HG02642 (cell line): ENCODE measurements at regions not wholly inside any gene's neighbourhood (a gene's known extent, or its start where the extent isn't known, plus 50 kb on each side); places are given as distances from the start of the nearest gene placed in this dataset.

ENCODE experiments used
- ATAC-seq: cut with Tn5 transposase; IDR thresholded peaks from one replicate; pipeline ENCODE4 v1.9.1; 2021; ENCODE audit warnings: mild to moderate bottlenecking; ENCODE audit not compliant: unreplicated experiment, poor library complexity

DNA sequence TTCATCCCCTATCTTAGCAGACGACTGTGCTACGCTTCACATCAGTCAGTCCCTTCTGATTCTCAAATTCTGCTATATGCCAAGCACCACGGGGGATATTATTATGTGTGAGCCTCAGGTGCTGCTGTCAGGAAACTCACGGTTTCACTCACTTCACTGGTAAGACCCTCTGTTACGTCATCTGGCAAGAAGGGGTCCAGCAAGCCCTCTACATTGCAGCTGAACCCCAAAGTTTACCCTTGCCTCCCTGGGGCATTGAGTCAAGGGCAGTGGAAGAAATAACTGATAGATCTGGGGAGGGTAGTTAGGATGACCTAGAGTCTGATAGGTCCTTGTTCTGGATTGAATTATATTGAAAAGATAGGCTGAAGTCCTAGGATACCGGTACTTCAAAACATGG is 237.4 kb downstream of the RRAGC start:
- ATAC-seq = no peak

DNA sequence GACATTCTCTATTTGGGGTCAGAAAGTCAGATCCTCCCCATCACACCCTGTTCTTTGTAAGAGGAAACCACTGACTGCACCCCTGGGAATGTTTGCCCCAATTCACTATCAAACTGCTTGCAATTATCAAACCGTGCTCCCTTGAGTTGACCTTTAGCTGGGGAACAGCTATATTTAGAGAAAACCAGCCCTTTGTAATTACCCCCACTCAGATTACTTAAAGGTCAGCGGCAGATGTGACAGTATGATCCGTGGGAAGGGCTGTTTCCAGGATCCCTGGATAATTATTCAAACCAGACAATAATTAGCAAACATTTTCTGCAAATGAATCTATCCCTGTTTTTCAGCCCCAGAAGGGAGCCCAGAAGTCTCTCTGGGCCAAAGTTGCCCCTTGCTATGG is 242.7 kb downstream of the RRAGC start:
- no peak for ATAC-seq

DNA sequence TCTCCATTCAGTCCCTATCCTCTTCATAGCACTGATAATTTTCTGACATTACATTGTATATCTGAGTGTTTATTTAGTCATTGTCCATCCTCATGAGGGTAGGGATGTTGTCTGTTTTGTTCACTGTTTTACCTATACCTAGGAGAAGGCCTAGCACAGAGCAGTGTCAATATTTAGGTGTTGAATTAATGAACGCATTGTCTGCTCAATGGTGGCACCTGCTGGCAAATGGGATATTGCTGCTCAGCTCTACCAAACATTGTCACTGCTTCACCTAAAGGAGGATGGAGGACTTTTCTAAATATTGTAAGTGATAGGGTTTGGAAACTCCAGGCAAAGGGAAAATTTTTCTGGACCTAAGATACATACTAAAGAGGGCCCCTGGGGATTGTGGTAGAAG is 243.9 kb downstream of the RRAGC start:
- ATAC-seq = no peak

DNA sequence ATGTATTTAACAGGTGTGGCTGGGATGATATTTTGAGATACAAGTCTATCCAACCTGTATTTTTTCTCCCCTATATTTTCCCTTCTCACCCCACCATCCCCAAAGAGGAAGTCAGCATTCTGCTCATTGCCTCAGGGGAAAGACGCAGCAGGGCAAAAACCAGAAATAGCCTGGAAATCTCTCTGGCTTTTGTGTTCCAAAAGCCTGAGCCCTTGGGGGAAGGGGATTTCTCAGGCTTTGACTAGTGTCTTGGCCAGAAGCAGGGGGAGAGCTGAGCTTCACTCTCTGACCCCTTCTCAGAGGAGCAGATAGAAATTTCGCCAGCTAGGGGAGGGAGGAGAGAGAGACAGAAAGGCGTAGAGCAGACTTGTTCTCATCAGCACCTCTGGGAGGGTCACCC is 244.7 kb downstream of the RRAGC start:
- ATAC-seq = no peak

DNA sequence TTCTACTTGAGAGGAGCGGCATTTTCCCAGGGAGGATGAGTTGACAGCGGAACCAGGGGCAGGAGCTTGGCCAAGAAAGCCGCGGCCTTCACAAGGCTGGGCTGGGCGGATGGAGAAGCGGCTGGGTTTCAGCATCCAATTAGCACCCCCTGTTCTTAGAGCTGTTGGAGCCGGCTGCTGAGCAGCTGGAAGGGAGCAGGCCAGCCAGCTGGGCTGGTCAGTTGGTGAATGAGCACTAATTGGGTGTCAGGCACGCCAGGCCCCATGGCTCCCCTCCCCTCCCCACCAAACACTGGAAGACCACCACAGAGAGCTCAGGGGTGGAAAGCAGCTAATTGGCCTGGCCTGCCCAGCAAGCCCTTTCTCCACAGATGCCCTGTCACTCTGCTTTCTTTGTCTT is 245.6 kb downstream of the RRAGC start:
- ATAC-seq = no peak

DNA sequence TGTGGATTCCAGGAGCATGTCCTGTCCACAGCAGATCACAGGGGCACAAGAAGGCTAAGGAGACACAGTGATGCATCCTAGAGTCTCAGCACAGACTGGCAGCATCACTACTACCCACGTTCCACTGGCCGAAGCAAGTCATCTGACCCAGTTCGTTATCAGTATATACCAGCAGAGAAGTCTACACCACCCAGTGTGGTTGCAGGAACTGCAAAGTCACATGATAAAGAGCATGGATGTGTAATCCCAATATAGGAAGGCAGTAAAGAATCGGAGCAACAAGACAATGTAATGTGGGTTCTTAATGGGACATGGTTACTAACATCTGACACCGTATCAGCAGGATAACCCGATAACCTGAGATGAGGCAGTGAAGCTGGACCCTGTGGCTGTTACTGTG is 246.6 kb downstream of the RRAGC start:
- ATAC-seq = no peak

DNA sequence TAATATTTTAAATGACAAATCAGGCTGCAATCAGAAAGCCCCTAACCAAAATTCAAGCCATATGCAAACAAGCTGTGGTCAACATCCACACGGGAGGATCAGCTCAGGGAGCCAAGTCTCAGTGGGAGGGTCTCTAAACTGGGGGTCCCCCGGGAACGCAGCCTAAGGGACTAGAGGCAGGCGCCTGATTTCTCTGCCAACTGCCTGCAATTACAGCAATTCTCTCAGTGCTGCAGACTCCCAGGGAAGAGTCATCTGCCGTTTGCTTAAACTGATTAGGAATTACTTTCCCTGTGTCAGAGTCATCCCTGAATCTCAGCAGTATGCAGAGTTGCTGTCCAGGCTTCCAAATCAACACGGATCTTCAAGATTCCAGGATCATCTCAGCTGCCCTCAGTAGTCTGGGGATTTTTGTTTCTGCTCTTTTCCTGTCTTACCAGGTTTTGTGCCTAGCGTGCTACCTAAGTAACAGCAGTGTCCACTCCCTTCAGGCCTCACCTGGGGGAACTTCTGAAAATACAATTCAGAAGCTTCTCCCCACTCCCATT is 247.8 kb downstream of the RRAGC start:
- no peak for ATAC-seq

DNA sequence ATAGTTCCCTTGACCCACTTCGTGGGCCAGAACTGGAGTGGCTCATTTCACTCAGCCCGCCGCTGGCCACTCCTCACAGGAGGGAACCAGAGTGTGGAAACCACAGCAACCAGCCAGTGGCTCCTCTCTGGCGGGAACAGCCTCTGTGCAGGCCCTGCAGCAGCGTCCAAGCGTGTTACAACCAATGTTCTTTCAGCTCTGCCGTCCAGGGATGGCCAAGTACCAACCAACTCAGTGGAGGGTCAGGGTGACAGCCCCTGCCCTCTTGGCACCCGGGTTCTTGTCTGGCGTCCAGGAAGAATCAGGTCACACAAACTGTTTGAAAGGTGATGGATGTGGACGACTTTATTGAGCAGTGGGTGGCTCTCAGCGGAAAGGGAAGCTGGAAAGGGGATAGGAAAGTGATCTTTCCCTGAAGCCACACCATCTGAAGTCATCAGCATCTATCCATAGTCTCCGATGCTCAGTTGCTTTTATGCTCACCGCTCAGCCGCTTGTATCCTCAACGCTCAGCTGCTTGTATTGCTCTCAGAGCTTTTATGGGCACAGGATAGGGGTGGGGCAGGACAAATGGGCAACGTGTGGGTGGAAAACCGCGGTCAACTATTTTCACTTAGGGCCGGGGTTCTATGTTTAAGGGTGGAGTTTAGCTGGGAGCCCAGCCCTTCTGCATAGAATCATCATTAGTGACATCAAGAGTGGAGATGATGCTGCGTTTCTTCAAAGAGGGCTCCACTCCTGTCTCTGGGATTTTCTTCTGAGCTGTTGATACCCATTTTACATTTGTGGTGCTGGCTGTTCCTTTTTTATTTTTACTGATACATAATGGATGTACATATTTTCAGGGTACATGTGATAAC is 250.2 kb downstream of the RRAGC start:
- no peak for ATAC-seq

DNA sequence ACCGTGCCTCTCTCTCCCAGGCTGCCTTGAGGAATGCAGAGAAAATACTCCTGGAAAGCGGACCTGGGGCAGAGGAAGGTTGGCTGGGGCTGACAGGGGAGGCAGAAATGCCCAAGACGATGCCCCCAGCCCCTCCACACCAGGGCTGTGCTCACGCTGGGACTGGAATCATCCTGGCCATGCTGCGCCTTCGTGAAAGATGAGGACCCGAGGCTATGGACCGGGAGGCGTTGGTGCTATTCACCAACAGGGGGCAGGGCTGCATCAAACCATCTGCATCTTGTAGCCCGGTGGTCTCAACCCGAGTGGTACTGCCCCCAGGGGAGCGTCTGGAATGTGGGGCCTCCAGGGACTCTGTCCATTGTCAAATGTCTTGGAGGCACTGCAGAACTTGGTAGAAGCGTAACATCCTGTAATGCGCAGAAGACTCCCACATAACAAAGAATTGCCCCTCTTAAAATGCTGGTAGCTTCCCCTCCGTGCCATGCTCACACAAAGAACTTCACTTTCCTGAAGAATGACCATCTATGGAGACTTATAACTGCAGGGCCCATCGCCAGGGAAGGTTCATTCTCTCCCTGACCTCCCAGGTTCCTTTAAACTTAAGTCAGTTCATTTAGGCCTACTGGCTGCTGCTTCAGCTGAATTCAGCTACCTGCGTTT is 251.2 kb downstream of the RRAGC start:
- ATAC-seq = no peak

DNA sequence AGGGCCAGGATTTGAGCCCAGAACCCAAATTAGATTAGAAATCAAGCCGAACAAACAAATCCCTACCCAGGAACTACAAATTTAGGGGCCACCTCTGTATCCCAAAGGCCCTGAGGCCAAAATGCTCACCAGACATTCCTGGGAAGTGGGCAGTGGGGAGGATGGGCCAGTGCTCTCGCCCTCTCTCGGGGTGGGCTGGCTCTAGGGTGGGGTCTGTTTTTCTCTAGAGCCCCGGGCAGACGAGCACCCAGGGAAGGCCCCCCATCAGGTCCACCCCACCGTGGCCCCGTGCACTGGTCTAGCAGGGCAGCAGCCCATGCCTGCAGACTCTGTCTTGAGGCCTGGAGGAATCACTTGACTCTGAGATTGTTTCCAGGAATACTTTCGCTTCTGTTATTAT is 252.0 kb downstream of the RRAGC start:
- no peak for ATAC-seq

DNA sequence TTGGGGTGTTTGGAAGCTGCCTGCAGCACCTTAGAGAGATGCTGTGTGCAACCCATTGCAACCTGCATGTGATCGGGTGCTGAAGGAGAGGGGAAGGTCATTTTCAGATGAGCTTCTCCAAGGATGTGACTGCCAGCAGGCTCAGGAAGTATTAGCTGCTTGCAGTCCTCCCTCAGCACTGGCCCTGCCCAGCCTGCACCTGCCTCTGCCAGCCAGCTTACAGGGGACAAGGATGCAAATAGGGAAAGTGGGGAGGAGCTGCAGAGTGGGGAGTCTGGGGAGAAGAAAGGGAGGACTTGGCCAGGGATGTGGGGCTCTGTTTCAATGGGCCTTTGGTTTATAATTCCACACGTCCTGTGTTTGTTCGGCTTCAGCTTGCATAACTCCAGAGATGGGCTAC is 254.5 kb downstream of the RRAGC start:
- ATAC-seq = no peak

DNA sequence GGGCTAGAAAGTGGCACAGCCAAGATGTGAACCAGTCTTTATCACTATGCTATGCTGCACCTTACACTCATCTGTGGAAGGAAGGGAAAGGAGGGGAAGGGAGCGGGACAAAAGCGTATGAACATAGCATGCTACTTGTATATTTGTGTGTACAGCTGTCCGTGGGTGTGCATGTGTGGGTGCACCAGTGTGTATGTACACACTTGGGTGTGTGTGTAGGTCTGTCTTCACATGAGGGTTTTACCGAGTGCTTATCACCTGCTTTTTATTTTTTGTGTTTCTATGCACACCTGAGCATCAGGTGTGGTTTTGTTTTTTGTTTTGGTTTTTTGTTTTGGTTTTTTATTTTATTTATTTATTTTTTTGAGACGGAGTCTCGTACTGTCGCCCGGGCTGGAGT is 255.7 kb downstream of the RRAGC start:
- no peak for ATAC-seq

DNA sequence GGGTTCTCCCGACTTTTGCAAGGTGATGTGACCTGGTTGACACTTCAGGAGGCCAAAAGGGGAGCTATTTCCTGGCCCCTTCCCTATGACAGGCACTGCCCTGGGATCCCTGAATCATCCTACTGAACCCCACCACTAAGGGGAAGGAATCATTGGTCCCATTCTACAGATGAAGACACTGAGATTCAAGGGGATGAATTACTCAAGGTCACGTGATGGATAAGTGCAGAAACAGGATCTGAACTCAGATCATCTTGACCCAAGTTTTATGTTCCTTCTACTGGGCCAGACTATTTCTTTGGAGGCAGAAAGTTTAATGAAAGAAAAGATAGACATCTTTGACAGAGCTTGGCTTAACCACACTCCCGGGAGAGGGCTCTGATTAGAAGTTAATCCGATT is 258.7 kb downstream of the RRAGC start:
- ATAC-seq = no peak

DNA sequence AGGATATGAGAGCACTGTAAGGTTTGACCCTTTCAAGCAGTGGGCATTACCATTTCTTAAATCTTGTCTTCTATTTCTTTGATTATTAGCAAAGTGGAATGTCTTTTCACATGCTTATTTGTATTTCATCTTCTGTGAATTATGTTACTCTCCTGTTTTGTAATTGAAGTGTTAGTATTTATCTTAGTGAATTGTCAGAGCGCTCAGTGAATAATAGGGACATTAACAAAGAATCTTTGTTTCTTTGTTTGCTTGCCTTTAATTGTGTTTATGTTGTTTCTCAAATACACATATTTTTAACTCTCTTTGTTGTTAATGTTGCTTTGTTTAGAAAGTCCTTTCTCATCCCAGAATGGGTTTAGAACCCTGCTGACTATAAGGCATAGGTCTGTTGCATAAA is 259.3 kb downstream of the RRAGC start:
- ATAC-seq = no peak

DNA sequence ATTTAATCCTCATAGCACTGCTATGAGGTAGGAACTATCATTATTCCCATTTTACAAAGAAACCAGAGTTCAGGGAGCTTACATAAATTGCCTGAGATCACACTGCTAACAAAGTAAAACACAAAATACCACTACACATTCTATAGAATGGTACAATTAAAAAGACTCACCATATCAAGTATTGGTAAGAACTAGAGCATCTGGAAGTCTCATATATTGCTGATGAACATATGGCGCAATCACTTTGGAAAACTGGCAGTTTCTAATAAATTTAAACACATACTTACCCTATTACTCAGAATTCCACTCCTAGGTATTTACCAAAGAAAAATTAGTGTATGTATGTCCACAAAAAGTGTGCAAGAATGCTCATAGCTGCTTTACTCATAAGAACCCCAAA is 261.5 kb downstream of the RRAGC start:
- no peak for ATAC-seq

DNA sequence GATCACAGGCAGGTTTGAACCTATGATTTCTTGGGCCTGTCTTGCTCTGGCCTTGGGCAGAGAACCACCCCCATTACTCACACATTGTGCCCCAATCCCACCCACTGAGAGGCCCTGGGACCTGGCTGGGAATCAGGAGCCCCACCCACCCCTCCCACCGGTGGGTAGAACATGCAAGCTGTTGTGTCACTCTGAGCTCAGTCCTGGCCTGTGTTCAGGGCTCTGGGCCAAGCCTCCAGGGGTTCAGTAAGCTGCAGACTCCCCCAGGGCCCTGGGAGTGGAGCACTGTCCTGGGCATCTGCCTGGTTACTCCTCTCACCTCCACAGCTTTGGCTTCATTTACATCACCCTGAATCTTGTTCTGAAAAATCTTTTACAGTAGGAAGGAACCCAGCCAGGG is 270.5 kb downstream of the RRAGC start:
- no peak for ATAC-seq

DNA sequence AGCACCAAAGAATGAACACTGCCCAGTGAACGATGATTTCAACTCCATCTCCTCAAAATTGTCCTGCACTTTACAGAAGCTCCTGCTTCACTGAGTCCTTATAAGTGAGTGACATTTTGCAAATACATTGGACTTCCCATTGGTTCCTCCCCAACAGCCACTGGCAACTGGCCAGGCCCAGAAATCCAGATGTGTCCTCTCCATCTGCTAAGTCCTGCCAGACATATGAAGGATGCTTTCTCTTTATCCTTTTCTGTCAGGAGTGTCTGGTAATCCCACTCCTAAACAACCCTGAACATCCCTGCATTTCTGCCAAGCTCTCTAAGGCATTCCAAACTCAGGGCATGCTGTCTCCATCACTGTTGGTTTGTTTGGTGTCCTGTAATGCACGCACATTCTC is 271.8 kb downstream of the RRAGC start:
- no peak for ATAC-seq

DNA sequence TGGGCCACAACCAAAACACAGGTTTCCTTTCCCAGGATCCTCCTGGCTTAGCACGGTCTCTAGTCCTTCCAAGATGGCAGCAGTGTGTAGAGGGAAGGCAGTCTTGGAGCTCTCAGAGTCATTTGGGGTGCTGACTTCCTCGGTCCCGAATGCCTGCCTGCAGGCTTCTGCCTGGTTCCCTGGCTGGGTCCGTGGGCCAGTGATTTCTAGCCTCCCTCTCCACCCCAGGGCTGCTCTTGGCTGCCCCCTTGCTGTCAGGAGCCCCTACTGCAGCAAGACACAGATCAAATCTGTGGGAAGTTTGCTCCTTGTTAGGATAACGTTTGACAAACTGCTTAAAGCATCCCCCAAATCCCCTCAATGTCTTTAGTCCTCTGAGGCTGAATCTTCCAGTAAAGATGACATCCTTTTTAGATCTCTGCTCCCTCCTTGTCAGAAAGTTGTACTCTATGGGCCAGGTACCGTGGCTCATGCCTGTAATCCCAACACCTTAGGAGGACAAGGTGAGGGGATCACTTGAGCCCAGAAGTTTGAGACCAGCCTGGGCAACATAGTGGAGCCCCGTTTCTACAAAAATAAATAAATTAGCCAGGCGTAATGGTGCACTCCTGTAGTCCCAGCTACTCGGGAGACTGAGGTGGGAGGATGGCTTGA is 272.5 kb downstream of the RRAGC start:
- no peak for ATAC-seq

DNA sequence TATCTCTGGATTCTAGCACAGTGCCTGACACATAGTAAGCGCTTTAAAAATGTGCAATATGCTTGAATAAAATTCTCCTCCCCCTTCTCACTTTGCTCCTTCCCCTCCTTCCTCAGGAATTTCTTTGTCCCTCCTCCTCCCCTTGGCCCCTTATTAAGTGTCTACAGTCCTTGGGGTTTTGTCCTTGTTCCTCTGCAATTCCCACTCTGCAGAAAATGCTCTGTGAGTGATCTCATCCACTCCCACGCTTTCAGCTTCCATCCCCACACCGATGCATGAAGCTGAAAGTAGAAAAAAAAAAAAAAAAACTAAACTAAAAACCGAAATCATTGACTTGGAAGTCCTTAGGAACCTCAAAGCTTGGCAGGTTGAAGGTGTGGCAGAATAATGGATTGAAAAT is 273.6 kb downstream of the RRAGC start:
- no peak for ATAC-seq

DNA sequence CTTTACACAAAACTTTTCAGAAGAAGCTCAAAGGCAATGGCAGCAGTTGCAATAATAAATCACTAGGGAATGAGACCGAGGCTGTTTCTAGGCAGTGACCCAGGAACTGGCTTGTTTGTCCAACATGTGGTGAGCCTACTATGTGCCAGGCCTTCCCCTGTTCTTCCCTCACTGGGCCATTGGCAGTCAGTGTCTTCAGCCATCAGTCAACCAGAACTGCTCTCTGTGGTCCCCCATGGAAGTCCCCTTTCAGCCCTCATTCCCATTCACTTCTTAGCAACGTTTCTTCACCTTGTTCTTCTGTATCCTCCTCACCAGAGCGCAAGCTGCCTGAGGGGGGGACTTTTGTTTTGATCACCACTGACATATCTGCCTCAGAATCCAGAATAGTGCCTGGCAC is 274.1 kb downstream of the RRAGC start:
- no peak for ATAC-seq
